ENCODE measurements at regions not wholly inside any gene's neighbourhood (a gene's known extent, or its start where the extent isn't known, plus 50 kb on each side); places are given as distances from the start of the nearest gene placed in this dataset.

DNA sequence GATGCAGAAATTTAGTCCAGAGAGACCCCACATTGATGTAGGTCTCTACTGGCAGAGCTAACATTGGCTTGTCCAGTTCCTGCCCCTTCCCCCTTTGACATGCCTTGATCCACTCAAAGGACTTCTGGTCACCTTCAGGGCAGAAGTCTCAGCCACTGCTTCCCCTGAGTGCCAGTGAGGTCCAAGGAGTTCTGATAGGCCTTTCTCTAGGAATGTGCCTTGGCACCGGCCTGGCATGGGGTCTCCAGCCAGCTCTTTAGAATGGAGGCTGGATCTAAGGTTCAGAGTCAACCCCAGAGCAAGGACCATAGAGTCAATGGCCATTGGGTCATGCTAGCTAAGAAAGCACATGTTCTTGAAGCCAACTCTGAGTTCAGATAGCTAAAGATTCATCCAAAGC lies 88.6 kb upstream of the PJA1 start:
- in situ Hi-C loops (cut with MboI), result no loop called here
- Histone ChIP-seq H3K79me2 (ENCODE audit: control insufficient read depth, insufficient read depth, low read length) (no peaks in the 10 kb centered on the region), H3K27ac (ENCODE audit: control insufficient read depth, insufficient read depth) (no peak overlapping the region), H3K4me3 (no peak overlapping the region), H3K36me3 (ENCODE audit: control insufficient read depth in 2 of 2, insufficient read depth in 2 of 2, low read length in 1 of 2) (no peaks in the 10 kb centered on the region), H2AFZ (ENCODE audit: control insufficient read depth, low read depth, low read length) (no peak overlapping the region), H3K4me1 (ENCODE audit: control insufficient read depth, insufficient read depth, low read length) (no peaks in the 10 kb centered on the region), H3K27me3 (replicated peaks in 1 of 2; ENCODE audit: control insufficient read depth in 2 of 2, insufficient read depth in 2 of 2, low read length in 1 of 2) (no peaks in the 10 kb centered on the region; a peak in 1 of 4 replicates), H4K20me1 (ENCODE audit: control insufficient read depth, insufficient read depth) (no peaks in the 10 kb centered on the region), H3K9me3 (replicated peaks; ENCODE audit: control insufficient read depth, insufficient read depth, low read length) (no peaks in the 10 kb centered on the region), H3K4me2 (ENCODE audit: control insufficient read depth, insufficient read depth) (no peak overlapping the region), H3K9ac (ENCODE audit: control insufficient read depth, insufficient read depth, low read length) (no peak overlapping the region)
- no peak for TF ChIP-seq MEF2B (IDR thresholded peaks at IDR 0.05; ENCODE audit: partially characterized antibody, poor library complexity, severe bottlenecking)
- no peak for TF ChIP-seq ETV6 (conservative IDR thresholded peaks at IDR 0.05 in 1 of 2, IDR thresholded peaks at IDR 0.05 in 1 of 2; ENCODE audit: borderline replicate concordance in 1 of 2, low read depth in 1 of 2)
- TF ChIP-seq IRF3 (IDR thresholded peaks at IDR 0.05), result no peak
- intact Hi-C loops (cut with micrococcal nuclease; ENCODE audit: unreplicated experiment), result no loop called here
- ChIA-PET POLR2A (no interaction called here), CTCF (no interaction called here), SMC1A (ENCODE audit: uncharacterized antibody, unreplicated experiment) (no interaction called here), RAD21 (ENCODE audit: unreplicated experiment) (no interaction called here)
- no peak for ATAC-seq
- BruUV-seq (replicated peaks), result no TSS peak
- 0% methylated on average over 1 of the region's 1 CpG for WGBS (ENCODE audit: insufficient coverage, insufficient replicate concordance, low lambda C conversion rate, missing lambda C conversion rate)
- no peak for FAIRE-seq
- no peak for DNase-seq (ENCODE audit: low read depth, low spot score)

GRCh38 chrX:69243276-69243675 lies 78.0 kb upstream of the PJA1 start:
- Histone ChIP-seq H4K20me1 (ENCODE audit: control insufficient read depth, insufficient read depth) (no peaks in the 10 kb centered on the region), H3K9me3 (replicated peaks; ENCODE audit: control insufficient read depth, insufficient read depth, low read length) (no peaks in the 10 kb centered on the region), H3K27ac (ENCODE audit: control insufficient read depth, insufficient read depth) (no peak overlapping the region), H2AFZ (ENCODE audit: control insufficient read depth, low read depth, low read length) (no peak overlapping the region), H3K79me2 (ENCODE audit: control insufficient read depth, insufficient read depth, low read length) (no peaks in the 10 kb centered on the region), H3K36me3 (ENCODE audit: control insufficient read depth in 2 of 2, insufficient read depth in 2 of 2, low read length in 1 of 2) (no peaks in the 10 kb centered on the region), H3K4me2 (ENCODE audit: control insufficient read depth, insufficient read depth) (no peak overlapping the region), H3K27me3 (replicated peaks in 1 of 2; ENCODE audit: control insufficient read depth in 2 of 2, insufficient read depth in 2 of 2, low read length in 1 of 2) (peaks cover 3% of the 10 kb centered on the region in 2 experiments; a peak in 3 of 4 replicates), H3K4me3 (no peak overlapping the region), H3K4me1 (ENCODE audit: control insufficient read depth, insufficient read depth, low read length) (no peaks in the 10 kb centered on the region), H3K9ac (ENCODE audit: control insufficient read depth, insufficient read depth, low read length) (no peak overlapping the region)
- DNase-seq (ENCODE audit: low read depth, low spot score) (no peak), ATAC-seq (no peak), FAIRE-seq (no peak)
- no TSS peak for BruUV-seq (replicated peaks)
- intact Hi-C loops (cut with micrococcal nuclease; ENCODE audit: unreplicated experiment) (no loop called here), in situ Hi-C loops (cut with MboI) (no loop called here)
- POLR2A ChIA-PET, result no interaction called here
- RAD21 ChIA-PET (ENCODE audit: unreplicated experiment), result no interaction called here
- TF ChIP-seq CHD2 (IDR thresholded peaks at IDR 0.05; ENCODE audit: borderline replicate concordance, low read depth, low read length), result no peak
- TF ChIP-seq WRNIP1 (IDR thresholded peaks at IDR 0.05; ENCODE audit: borderline replicate concordance, low read depth, low read length), result no peak
- TF ChIP-seq SMARCA5 (IDR thresholded peaks at IDR 0.05), result no peak
- SMC1A ChIA-PET (ENCODE audit: uncharacterized antibody, unreplicated experiment), result no interaction called here
- 11% methylated on average over 4 of the region's 4 CpGs for WGBS (ENCODE audit: insufficient coverage, insufficient replicate concordance, low lambda C conversion rate, missing lambda C conversion rate)
- CTCF ChIA-PET, result no interaction called here
